PFSK-1 (cell line): ENCODE measurements at regions not wholly inside any gene's neighbourhood (a gene's known extent, or its start where the extent isn't known, plus 50 kb on each side); places are given as distances from the start of the nearest gene placed in this dataset.

ENCODE experiments used
- FOXP2 ChIP-seq: optimal IDR thresholded peaks from 2 replicates; pipeline ENCODE3; 2011; ENCODE audit warnings: borderline replicate concordance, control low read depth, inconsistent platforms; ENCODE audit not compliant: insufficient read depth; ENCODE audit errors: extremely low read length, extremely low read depth
- POLR2AphosphoS5 ChIP-seq: IDR thresholded peaks from 2 replicates; pipeline ENCODE4 v1.6.1; 2012; ENCODE audit warnings: low read depth, mild to moderate bottlenecking, control low read depth, low read length, moderate library complexity
- SIN3A ChIP-seq: IDR thresholded peaks from 2 replicates; pipeline ENCODE4 v1.6.1; 2012; ENCODE audit warnings: mild to moderate bottlenecking, low read length, moderate library complexity, borderline replicate concordance; ENCODE audit not compliant: insufficient read depth
- TAF1 ChIP-seq: IDR thresholded peaks from 2 replicates; pipeline ENCODE4 v1.6.1; 2012; ENCODE audit warnings: low read length, control low read depth, borderline replicate concordance; ENCODE audit not compliant: insufficient read depth
- TF ChIP-seq, protein P1 (sequence below), 2 experiments: IDR thresholded peaks; 2 replicates each; pipeline versions ENCODE4 v1.6.1 to v1.8.0; 2011 to 2012; ENCODE audit warnings: low read depth in 2 of 2, low read length in 2 of 2, control low read depth in 1 of 2, inconsistent platforms in 1 of 2, mild to moderate bottlenecking in 1 of 2, moderate library complexity in 1 of 2; ENCODE audit not compliant: insufficient read depth in 1 of 2

DNA sequence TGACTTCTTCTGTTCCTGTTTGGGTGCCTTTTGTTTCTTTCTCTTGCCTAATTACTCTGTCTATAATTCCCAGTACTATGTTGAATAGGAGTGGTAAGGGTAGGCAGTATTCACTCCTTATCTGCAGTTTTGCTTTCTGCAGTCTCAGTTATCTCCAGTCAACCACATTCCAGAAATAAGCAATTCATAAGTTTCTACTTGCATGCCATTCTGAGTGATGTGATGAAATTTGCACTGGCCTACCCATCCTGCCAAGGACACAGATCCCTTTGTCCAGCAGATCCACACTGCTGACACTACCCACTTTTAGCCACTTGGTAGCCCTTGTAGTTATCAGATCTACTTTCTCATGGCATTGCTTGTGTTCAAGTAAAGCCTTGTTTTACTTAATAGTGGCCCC is 971.6 kb upstream of the INTU start:
- TF ChIP-seq POLR2AphosphoS5 (no peak), SIN3A (no peak), TAF1 (no peak), FOXP2 (no peak)
- TF ChIP-seq, protein P1, sequence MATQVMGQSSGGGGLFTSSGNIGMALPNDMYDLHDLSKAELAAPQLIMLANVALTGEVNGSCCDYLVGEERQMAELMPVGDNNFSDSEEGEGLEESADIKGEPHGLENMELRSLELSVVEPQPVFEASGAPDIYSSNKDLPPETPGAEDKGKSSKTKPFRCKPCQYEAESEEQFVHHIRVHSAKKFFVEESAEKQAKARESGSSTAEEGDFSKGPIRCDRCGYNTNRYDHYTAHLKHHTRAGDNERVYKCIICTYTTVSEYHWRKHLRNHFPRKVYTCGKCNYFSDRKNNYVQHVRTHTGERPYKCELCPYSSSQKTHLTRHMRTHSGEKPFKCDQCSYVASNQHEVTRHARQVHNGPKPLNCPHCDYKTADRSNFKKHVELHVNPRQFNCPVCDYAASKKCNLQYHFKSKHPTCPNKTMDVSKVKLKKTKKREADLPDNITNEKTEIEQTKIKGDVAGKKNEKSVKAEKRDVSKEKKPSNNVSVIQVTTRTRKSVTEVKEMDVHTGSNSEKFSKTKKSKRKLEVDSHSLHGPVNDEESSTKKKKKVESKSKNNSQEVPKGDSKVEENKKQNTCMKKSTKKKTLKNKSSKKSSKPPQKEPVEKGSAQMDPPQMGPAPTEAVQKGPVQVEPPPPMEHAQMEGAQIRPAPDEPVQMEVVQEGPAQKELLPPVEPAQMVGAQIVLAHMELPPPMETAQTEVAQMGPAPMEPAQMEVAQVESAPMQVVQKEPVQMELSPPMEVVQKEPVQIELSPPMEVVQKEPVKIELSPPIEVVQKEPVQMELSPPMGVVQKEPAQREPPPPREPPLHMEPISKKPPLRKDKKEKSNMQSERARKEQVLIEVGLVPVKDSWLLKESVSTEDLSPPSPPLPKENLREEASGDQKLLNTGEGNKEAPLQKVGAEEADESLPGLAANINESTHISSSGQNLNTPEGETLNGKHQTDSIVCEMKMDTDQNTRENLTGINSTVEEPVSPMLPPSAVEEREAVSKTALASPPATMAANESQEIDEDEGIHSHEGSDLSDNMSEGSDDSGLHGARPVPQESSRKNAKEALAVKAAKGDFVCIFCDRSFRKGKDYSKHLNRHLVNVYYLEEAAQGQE (IDR thresholded peaks at IDR 0.05; ENCODE audit: insufficient read depth in 1 of 2, low read depth in 2 of 2, low read length in 2 of 2), result no peak
